Endothelial cell of umbilical vein (primary cell): ENCODE measurements at regions not wholly inside any gene's neighbourhood (a gene's known extent, or its start where the extent isn't known, plus 50 kb on each side); places are given as distances from the start of the nearest gene placed in this dataset.

Experiments used
- BruUV-seq: library from RNA; stranded (reverse); fragments of 400-500 nt; replicated peaks from 2 replicates; lab custom pipeline; 2021; lab: Mats Ljungman, UMichigan
- CTCF ChIA-PET: fragments of 300-600, 350-600 bp; sonication (Branson Sonifier 250); formaldehyde crosslinking; loops from one replicate; lab custom pipeline; 2021; ENCODE audit warnings: antibody characterized with exemption, inconsistent platforms; lab: Charles Lee
- POLR2A ChIA-PET: fragments of 300-600, 350-600 bp; sonication (Branson Sonifier 250); formaldehyde crosslinking; loops from one replicate; lab custom pipeline; 2021; ENCODE audit warnings: antibody characterized with exemption, inconsistent platforms; lab: Charles Lee
- DNase-seq: peaks from one replicate; pipeline ENCODE4 v3.0.0-alpha.2; 2011; ENCODE audit warnings: low read depth, low spot score
- FAIRE-seq: peaks from 2 replicates; lab custom pipeline; 2011; peaks lifted over from hg19 to GRCh38; lab: Jason Lieb, UNC
- H2AFZ ChIP-seq: 2 replicates; pipeline ENCODE4 v1.6.0; 2012; ENCODE audit warnings: low read depth, low read length, control low read depth, inconsistent platforms
- H3K27ac ChIP-seq: 2 replicates; pipeline ENCODE4 v1.5.1; 2011; ENCODE audit warnings: low read depth, mild to moderate bottlenecking, control low read depth, low read length, moderate library complexity; ENCODE audit not compliant: insufficient read depth
- H3K27me3 ChIP-seq, 2 experiments: 2 replicates each; pipeline versions ENCODE4 v1.6.0 to v1.6.1; 2011; ENCODE audit warnings: low read length in 2 of 2, mixed read lengths in 1 of 2; ENCODE audit not compliant: control insufficient read depth in 2 of 2, insufficient read depth in 2 of 2
- H3K36me3 ChIP-seq, 2 experiments: 2 replicates in 1 of 2; 3 replicates in 1 of 2; pipeline ENCODE4 v1.5.1; 2011; ENCODE audit warnings: low read length in 2 of 2, mild to moderate bottlenecking in 1 of 2, moderate library complexity in 1 of 2; ENCODE audit not compliant: control insufficient read depth in 2 of 2, insufficient read depth in 2 of 2; ENCODE audit errors: extremely low read depth in 1 of 2
- H3K4me1 ChIP-seq: 3 replicates; pipeline ENCODE4 v1.5.1; 2011; ENCODE audit warnings: mild to moderate bottlenecking, low read length; ENCODE audit not compliant: control insufficient read depth, insufficient read depth; ENCODE audit errors: extremely low read depth
- H3K4me2 ChIP-seq: 2 replicates; pipeline ENCODE4 v1.6.1; 2011; ENCODE audit warnings: low read length, control low read depth, mixed read lengths; ENCODE audit not compliant: insufficient read depth
- H3K4me3 ChIP-seq, 3 experiments: fragments of 200-600 bp in 1 of 3; sonication (generic), shearing (Covaris generic) in 1 of 3; replicated peaks in 1 of 3; 2 replicates each; pipeline ENCODE4 v1.5.1; 2011 to 2016; ENCODE audit warnings: control low read depth in 3 of 3, low read length in 3 of 3, mild to moderate bottlenecking in 2 of 3, inconsistent platforms in 1 of 3, low read depth in 1 of 3, moderate library complexity in 1 of 3; ENCODE audit not compliant: insufficient read depth in 1 of 3
- H3K79me2 ChIP-seq: 2 replicates; pipeline ENCODE4 v1.6.0; 2012; ENCODE audit warnings: low read length, inconsistent platforms; ENCODE audit not compliant: control insufficient read depth, insufficient read depth
- H3K9ac ChIP-seq: replicated peaks from 2 replicates; pipeline ENCODE3; 2011; ENCODE audit warnings: low read length, control low read depth; ENCODE audit not compliant: insufficient read depth; ENCODE audit errors: extremely low read depth
- H3K9me1 ChIP-seq: replicated peaks from 3 replicates; pipeline ENCODE4 v1.6.0; 2011; ENCODE audit warnings: mild to moderate bottlenecking, low read length; ENCODE audit not compliant: control insufficient read depth, insufficient read depth; ENCODE audit errors: extremely low read depth
- H3K9me3 ChIP-seq: replicated peaks from 2 replicates; pipeline ENCODE4 v1.5.1; 2012; ENCODE audit warnings: low read length, inconsistent platforms; ENCODE audit not compliant: control insufficient read depth, insufficient read depth
- H4K20me1 ChIP-seq: replicated peaks from 2 replicates; pipeline ENCODE3; 2011; ENCODE audit warnings: mild to moderate bottlenecking, low read length; ENCODE audit not compliant: control insufficient read depth, insufficient read depth; ENCODE audit errors: extremely low read depth
- CTCF ChIP-seq, 2 donors: IDR thresholded peaks; 1 replicate in 1 of 2; 2 replicates in 1 of 2; pipeline ENCODE4 v1.5.1; 2011; ENCODE audit warnings: low read length in 2 of 2, mild to moderate bottlenecking in 2 of 2, moderate library complexity in 2 of 2, control low read depth in 1 of 2, inconsistent platforms in 1 of 2, low read depth in 1 of 2; ENCODE audit not compliant: insufficient read depth in 1 of 2; ENCODE audit errors: extremely low read depth in 1 of 2
- EZH2 ChIP-seq: IDR thresholded peaks from 2 replicates; pipeline ENCODE4 v1.6.1; 2012; ENCODE audit warnings: borderline replicate concordance, low read depth, mild to moderate bottlenecking, moderate library complexity, low read length, inconsistent platforms; ENCODE audit not compliant: severe bottlenecking
- FOS ChIP-seq: IDR thresholded peaks from 2 replicates; pipeline ENCODE4 v1.6.1; 2011; ENCODE audit warnings: mild to moderate bottlenecking, low read length, moderate library complexity, borderline replicate concordance; ENCODE audit not compliant: insufficient read depth
- GATA2 ChIP-seq: IDR thresholded peaks from 2 replicates; pipeline ENCODE4 v1.7.0; 2011; ENCODE audit warnings: low read depth, mild to moderate bottlenecking, moderate library complexity, mixed read lengths, low read length; ENCODE audit not compliant: insufficient read length, insufficient read depth
- JUN ChIP-seq: IDR thresholded peaks from 2 replicates; pipeline ENCODE4 v1.6.1; 2011; ENCODE audit warnings: borderline replicate concordance, low read depth; ENCODE audit not compliant: insufficient read length, insufficient read depth
- MAX ChIP-seq: IDR thresholded peaks from 2 replicates; pipeline ENCODE4 v1.6.1; 2011; ENCODE audit not compliant: insufficient read depth, insufficient read length
- MYC ChIP-seq: IDR thresholded peaks from one replicate; pipeline ENCODE4 v1.6.1; 2011; ENCODE audit warnings: mild to moderate bottlenecking, low read depth, low read length
- POLR2A ChIP-seq: IDR thresholded peaks from 2 replicates; pipeline ENCODE4 v1.6.1; 2012; ENCODE audit warnings: low read depth, mild to moderate bottlenecking, control low read depth, low read length
- POLR2AphosphoS5 ChIP-seq: IDR thresholded peaks from 2 replicates; pipeline ENCODE4 v1.6.1; 2012; ENCODE audit warnings: low read depth, mild to moderate bottlenecking, control low read depth, low read length, moderate library complexity; ENCODE audit not compliant: insufficient read depth
- dilution Hi-C: fragments of 300-500 bp; cut with MboI; formaldehyde crosslinking; loops from one replicate; pipeline ENCODE4 v1.15.0; 2019; ENCODE audit warnings: low sequenced_read_pairs; ENCODE audit not compliant: extremely low pct_ligation_motif_present
- intact Hi-C: fragments of 100-400 bp; cut with micrococcal nuclease; formaldehyde crosslinking; loops from one replicate; pipeline ENCODE4 v1.10.0; 2022

- H3K9me3 ChIP-seq, result peaks cover 2% of the 10 kb centered on the region
- H3K27me3 ChIP-seq, result no peaks in the 10 kb centered on the region
- H3K27ac ChIP-seq, result no peak overlapping the region
- no peaks in the 10 kb centered on the region for H3K9me1 ChIP-seq
- H3K4me2 ChIP-seq, result no peak overlapping the region
- POLR2A ChIA-PET, result no interaction called here
- DNase-seq (no peak), FAIRE-seq (no peak)
- H3K4me1 ChIP-seq, result no peaks in the 10 kb centered on the region
- no peaks in the 10 kb centered on the region for H3K36me3 ChIP-seq
- H3K4me3 ChIP-seq, result no peak overlapping the region
- CTCF ChIA-PET, result no interaction called here
- TF ChIP-seq MAX, result no peak
- no peak for TF ChIP-seq JUN
- no peak for TF ChIP-seq EZH2
- TF ChIP-seq POLR2AphosphoS5, result no peak
- TF ChIP-seq GATA2, result no peak
- TF ChIP-seq POLR2A, result no peak
- TF ChIP-seq FOS, result no peak
- no peak for TF ChIP-seq CTCF (IDR thresholded peaks at IDR 0.05; ENCODE audit: extremely low read depth in 1 of 2, insufficient read depth in 1 of 2, low read depth in 1 of 2, low read length in 2 of 2)
- no peak for TF ChIP-seq MYC
- no peaks in the 10 kb centered on the region for H4K20me1 ChIP-seq
- no peak overlapping the region for H3K9ac ChIP-seq
- no peaks in the 10 kb centered on the region for H3K79me2 ChIP-seq
- H2AFZ ChIP-seq, result no peak overlapping the region
- dilution Hi-C loops, result no loop called here
- BruUV-seq, result no TSS peak
- intact Hi-C loops, result no loop called here
Observed at GRCh38 chr2:222136106-222136630, 162.6 kb downstream of the PAX3 start.
